GM19372 (cell line): ENCODE measurements at regions not wholly inside any gene's neighbourhood (a gene's known extent, or its start where the extent isn't known, plus 50 kb on each side); places are given as distances from the start of the nearest gene placed in this dataset.
"Not testable (repeated sequence)": the region's sequence is repeated elsewhere in the genome, so short reads cannot be mapped to it uniquely, and the experiment has no call there.

Experiments
- ATAC-seq: cut with Tn5 transposase; IDR thresholded peaks from one replicate; pipeline ENCODE4 v1.9.1; 2021; ENCODE audit warnings: mild to moderate bottlenecking, low read depth, moderate library complexity; ENCODE audit not compliant: unreplicated experiment

DNA sequence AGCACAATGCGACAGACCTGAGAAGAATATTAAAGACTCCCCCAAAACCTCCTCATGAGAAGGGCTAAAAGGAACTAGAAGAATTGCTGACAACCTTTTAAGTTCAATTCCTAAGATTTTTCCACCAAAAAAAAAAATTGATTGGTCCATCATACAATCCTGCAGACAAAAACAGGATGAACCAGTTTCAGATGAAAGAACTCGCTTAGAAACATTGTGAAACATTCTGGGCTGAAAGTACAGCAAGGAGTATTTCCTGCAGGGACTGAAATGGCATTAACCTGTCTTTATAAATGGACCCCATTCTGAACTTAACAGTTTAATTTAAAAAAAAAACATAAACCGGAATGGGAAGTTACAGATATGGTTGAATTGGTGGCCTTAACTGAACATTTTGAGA is 96.0 kb upstream of the FAM174B start:
- no peak for ATAC-seq

DNA sequence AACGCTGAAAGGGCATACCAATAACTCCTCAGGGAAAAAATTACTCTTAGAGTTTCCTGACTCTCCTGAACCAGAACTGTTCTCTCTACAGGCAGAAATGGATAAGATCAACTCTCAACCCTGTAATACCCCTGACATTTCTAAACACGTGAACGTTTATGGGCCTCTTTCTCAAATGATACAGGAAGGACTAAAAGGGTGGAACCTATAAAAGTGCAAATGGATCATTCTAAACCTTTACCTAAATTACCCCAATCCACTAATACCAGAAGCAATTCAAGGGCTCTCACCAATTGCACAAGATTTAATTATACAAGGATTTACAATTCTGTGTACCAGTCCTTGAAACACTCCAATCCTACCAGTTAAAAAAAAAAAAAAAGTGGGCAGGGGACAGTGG is 98.0 kb upstream of the FAM174B start:
- ATAC-seq = no peak

DNA sequence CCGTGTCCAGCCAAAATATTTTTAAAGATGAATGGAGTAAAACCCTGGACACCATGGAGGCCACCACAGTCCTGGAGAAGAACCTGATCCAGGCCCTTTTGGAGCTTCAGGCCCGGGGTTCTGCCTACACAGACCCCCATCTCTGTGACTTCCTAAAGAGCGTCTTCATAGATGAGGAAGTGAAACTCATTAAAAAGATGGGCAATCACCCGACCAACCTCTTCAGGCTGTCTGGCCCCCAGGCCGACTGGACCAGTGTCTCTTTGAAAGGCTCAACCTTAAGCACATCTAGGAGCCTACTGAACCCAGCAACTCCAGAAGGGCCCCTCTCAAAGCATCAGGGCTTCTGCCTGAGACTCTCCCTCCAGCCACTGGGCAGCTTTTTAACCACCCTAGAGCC is 107.9 kb upstream of the FAM174B start:
- no peak for ATAC-seq

DNA sequence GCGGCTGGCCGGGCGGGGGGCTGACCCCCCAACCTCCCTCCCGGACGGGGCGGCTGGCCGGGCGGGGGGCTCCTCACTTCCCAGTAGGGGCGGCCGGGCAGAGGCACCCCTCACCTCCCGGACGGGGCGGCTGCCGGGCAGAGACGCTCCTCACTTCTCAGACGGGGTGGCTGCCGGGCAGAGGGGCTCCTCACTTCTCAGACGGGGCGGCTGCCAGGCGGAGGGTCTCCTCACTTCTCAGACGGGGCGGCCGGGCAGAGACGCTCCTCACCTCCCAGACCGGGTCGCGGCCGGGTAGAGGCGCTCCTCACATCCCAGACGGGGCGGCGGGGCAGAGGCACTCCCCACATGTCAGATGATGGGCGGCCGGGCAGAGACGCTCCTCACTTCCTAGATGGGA is 112.6 kb upstream of the FAM174B start:
- not testable (repeated sequence) for ATAC-seq

DNA sequence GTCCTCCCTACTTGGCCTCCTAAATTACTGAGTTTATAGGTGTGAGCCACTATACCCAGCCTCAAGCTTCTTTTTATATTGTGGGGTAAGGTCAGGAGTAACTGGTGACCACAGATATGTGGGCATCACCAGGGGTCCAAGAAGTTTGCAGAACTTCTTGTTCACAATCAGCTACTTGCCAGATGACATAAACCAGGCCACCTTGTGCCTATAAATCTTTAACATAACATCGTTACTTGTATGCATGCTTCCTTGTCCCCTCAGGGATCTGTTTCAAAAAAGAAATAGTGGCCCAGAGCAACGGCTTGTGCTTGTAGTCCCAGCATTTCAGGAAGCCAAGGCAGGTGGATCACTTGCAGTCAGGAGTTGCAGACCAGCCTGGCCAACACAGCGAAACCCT is 115.1 kb upstream of the FAM174B start:
- no peak for ATAC-seq

DNA sequence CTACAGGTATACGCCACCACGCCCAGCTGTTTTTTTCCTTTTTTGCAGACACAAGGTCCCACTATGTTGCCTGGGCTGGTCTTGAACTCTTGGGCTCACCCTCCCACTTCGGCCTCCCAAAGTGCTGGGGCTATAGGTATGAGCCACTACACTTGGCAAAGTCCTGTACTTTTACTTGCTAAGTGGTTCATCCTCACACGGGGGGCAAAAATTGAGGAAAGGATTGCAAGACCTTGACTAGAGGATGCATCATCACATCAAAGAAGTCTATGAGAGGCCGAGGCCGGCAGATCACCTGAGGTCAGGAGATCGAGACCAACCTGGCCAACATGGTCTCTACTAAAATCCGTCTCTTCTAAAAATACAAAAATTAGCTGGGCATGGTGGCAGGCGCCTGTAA is 116.5 kb upstream of the FAM174B start:
- ATAC-seq = no peak

DNA sequence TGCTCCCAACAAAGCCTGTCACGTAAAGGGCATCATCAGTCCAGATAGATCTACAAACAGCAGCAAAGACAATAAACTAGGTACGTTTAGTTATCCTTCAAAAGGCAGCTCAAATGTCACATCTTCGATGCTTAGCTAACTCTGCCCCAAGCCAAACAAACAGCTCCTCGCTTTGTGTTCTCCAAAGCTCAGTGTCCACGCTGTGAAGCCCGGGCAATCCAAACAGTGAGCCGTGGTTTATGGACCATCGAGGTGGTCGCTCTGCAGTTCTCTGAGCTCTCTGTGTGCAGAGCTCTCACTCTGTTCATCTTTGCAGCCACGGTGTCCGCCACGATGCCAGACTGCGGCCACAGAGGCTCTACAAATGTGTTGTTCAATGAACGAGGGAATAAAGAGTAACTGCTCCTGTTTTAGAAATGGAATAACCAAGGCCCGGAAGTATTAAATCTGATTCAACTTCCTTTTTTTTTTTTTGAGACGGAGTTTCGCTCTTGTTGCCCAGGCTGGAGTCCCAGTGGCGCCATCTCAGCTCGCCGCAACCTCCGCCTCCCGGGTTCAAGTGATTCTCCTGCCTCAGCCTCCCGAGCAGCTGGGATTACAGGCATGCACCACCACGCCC is 117.2 kb upstream of the FAM174B start:
- ATAC-seq = no peak

DNA sequence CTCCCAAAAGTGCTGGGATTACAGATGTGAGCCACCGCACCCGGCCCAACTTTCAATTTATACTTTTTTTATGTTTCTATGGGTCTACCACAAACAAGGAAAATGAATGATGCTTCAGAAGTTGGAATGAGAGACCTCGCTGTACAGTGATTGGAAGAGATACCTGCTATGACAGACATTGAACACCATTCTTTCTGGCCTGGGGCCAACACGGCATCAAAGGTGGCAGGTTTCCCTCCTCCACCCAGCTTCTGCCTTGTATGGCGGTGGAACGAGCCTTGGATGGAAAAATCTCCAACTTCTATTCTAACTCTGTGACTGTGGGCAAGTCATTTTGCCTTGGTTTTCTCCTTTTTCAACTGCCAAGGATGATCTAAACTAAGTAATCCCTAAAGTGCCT is 117.8 kb upstream of the FAM174B start:
- no peak for ATAC-seq

DNA sequence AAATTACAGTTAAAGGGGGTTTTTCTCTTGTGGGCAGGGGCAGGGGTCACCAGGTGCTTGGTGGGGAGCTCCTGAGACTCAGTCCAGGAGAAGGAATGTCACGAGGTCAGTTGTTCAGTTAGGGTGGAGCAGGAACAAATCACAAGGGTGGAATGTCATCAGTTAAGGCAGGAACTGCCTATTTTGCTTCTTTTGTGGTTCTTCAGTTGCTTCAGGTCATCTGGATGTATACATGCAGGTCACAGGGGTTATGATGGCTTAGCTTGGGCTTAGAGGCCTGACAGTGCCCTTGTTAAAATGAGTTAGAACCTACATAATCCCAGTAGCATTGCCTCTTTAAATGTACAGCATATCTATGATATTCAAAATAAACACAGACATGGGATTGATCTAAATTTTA is 120.2 kb upstream of the CHD2 start:
- no peak for ATAC-seq

DNA sequence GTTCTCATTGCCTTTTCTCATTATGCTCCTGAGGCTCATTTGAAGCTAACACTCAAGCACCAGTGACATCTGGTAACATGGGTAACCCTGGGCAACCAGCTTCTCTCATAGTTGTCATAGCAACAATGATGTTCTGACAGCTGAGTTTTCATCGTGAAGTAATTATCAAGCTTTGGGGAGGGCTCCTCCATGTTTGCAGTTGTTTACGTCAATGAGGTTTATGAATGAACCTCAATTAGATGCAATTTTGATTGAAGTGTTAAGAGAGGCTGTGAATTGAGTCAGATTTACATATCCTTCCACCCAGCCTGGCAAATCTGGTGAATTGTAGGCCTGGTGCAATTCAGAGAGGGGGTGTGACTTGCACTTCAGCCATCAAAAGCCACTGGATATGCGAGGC is 119.3 kb upstream of the CHD2 start:
- ATAC-seq = no peak

DNA sequence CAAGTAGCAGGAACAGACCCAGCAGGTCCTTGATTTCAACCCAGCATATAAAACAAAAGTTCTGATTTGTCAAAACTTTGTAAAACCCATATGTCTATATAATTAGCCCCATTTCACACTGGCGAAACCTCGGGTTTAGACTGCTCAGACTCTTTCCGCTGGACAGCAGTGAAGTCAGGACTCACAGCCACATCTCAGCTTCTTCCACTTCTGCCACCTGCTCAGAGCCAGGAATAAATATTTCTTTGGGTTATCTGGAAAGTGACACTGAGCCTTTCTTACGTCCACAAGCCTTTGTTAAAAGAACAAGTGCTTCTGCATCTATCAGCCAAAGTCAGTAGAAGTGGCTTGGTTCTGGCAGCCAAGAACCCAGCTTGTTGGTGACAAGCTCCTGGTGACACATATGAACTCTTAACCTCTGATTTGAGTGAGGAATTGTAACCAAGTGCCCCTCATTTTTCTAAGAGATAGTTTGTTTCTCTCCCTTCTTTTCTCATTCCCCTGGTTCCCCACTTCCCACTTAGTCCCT is 118.1 kb upstream of the CHD2 start:
- no peak for ATAC-seq

DNA sequence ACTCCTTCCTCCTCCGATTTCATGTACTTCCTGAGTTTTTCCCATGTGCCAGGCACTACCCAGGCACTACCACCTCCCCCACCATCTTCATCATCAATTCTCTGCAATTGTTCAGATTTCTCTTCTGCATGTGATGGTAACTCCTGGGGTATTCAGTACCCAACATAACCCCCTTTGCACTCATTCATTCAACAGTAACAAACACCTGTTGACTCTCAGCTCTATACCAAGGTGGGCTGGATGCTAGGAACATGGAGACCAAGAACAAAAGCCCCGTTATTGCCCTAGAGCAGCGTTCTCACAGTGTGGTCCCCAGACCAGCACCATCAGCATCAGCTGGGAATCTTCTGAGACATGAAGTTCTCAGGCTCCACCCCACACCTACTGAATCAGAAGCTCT is 113.0 kb upstream of the CHD2 start:
- ATAC-seq = no peak

DNA sequence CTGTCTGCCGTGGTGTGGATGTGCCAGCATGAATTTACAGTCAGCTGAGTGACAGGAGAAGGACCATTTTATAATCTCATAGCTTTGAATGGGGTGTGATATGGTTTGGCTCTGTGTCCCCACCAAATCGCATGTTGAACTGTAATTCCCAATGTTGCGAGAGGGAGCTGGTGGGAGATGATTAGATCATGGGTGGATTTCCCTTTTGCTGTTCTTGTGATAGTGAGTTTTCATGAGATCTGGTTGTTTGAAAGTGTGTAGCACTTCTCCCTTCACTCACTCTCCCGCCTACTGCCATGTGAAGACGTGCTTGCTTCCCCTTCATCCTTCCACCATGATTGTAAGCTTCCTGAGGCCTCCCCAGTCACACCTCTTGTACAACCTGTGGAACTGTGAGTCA is 111.9 kb upstream of the CHD2 start:
- no peak for ATAC-seq

DNA sequence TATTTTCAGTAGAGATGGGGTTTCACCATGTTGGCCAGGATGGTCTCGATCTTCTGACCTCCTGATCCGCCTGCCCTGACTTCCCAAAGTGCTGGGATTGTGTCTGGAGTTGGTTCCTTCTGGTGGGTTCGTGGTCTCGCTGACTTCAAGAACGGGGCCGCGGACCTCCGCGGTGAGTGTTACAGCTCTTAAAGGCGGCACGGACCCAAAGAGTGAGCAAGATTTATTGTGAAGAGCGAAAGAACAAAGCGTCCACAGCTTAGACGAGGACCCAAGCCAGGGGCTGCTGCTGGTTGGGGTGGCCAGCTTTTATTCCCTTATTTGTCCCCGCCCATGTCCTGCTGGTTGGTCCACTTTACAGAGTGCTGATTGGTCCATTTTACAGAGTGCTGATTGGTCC is 111.3 kb upstream of the CHD2 start:
- ATAC-seq = not testable (repeated sequence)

DNA sequence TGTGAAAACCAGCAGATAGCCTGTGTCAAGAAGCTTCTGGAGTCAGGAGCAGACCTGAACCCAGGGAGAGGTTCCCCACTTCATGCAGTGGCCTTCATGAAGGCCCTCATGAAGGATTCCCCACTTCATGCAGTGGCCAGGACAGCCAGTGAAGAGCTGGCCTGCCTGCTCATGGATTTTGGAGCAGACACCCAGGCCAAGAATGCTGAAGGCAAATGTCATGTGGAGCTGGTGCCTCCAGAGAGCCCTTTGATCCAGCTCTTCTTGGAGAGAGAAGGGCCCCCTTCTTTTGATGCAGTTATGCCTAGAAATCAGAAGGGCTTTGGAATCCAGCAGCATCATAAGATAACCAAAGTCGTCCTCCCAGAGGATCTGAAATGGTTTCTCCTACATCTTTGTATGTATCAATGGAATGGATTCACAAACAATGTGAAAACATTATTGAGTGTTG is 103.9 kb upstream of the CHD2 start:
- no peak for ATAC-seq

DNA sequence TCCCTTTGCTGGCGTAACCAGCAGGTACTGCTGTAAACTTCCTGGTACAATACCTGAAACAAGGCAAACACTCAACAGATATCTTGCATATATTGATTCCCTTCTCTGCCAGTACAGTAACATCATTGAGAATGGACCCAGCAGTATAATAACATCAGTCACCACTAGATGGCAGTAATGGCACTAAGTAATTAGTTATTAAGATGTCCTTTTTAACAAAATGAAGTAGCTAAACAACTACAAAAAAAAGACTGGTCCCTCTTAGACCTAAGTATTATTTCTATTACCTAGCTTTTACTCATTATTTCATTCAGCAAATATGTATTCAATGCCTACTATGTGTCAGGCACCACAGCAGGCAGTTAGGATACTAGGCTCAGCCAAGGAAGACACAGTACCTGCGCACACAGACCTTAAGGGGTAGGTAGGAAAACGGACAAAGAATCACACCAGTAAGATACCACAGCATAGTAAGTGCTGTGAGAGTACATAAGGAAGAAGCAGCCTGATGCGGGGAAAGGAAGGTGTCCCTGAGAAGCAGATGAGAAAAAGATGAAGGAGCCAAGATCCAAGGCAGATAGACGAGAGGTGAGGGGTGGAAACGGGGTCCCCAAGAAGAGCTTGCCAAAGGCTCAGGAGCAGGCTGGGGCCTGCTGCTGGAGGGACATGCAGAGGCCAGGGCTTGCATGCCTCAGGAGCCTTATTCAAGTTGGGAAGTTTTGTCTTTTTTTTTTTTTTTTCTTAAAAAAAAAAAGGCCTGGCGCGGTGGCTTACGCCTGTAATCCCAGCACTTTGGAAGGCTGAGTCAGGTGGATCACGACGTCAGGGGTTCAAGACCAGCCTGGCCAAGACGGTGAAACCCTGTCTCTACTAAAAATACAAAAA is 102.7 kb upstream of the CHD2 start:
- peak; percentile 76 for ATAC-seq

DNA sequence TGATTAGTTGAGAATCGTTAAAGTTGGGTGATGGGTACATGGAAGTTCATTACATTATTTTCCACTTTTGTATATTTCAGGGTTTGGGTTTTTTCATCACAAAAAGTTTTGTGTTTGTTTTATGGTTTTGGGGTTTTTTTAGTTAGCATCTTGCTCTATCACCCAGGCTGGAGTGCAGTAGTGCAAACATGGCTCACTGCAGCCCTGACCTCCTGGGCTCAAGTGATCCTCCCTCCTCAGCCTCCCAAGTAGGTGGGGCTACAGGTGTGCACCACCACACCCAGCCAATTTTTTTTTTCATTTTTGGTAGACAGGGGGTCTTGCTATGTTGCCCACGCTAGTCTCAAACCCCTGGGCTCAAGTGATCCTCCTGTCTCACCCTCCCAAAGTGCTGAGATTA is 100.1 kb upstream of the CHD2 start:
- ATAC-seq = no peak

DNA sequence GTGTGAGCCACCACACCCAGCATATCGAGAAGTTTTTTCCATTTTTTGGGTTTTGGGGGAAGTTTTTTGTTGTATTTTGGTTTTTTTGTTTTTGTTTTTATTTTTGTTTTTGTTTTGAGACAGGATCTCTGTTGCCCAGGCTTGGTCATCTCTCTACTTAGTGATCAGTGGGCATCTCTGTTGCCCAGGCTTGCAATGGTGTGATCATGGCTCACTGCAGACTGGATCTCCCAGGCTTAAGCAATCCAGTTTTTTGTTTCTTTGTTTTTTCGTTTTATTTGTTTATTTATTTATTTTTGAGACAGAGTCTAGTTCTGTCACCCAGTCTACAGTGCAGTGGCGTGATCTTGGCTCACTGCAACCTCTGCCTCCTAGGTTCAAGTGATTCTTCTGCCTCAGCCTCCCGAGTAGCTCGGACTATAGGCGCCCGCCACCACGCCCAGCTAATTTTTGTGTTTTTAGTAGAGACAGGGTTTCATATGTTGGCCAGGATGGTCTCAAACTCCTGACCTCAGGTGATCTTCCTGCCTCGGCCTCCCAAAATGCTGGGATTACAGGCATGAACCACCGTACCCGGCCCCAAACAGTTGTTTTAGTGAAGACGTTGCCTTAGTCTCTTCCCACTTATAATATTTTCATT is 99.6 kb upstream of the CHD2 start:
- not testable (repeated sequence) for ATAC-seq

DNA sequence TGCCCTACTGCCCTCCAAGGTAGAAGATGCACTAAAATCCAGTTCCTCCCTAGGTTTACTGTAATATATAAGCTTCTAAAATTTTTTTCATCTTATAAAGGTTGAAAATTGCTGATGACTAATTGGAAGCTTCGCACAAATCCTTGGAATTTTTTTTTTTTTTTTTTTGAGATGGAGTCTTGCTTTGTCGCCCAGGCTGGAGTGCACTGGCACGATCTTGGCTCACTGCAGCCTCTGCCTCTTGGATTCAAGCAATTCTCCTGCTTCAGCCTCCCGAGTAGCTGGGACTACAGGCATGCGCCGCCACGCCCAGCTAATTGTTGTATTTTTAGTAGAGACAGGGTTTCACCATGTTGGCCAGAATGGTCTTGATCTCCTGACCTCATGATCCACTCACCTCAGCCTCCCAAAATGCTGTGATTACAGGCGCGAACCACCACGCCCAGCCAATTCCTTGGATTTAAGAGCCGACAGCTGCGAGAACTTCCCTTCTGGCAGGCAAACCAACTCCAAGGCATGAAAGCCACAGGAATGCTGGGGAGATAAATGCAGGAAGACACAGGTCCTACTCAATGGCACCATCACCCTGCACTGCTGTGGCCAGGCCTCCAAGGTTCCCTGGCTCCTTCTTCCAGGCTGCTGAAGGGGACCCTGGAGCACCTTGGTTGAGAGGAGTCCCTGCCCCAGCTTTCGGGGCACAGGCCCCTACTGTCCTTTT is 98.9 kb upstream of the CHD2 start:
- not testable (repeated sequence) for ATAC-seq

DNA sequence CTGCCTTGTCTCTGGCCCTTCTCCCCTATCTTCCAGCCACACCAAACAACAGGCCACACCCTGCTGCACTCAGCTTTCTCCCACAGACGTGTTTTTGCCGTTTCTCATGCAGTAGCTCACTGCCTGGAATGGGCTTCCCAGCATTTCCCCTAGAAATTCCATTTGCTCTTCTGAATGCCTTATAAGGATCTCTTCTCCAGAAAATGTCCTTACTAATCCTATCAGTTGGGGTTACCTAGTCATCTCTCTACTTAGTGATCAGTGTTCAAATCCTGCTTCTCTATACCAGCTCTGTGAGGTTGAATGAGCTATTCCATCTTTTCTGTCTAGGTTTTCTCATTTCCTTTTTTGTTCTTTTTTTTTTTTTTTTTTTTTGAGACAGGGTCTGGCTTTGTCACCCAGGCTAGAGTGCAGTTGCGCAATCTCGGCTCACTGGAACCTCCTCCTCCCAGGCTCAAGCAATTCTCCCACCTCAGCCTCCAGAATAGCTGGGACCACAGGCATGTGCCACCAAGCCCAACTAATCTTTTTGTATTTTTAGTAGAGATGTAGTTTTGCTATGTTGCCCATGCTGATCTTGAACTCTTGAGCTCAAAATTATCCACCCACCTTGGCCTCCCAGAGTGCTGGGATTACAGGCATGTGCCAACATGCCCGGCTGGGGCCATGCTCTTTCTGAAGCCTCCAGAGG is 98.2 kb upstream of the CHD2 start:
- no peak for ATAC-seq
